ENCODE measurements at regions not wholly inside any gene's neighbourhood (a gene's known extent, or its start where the extent isn't known, plus 50 kb on each side); places are given as distances from the start of the nearest gene placed in this dataset.

GRCh38 chr12:124388679-124389137, 93.8 kb downstream of the RFLNA start:
- TF ChIP-seq CTCF (IDR thresholded peaks at IDR 0.05) (peak in 1 of 7 experiments; percentile 26), POLR2A (IDR thresholded peaks at IDR 0.05) (peak; percentile 60 to 87 (median 82))
